DMS53 treated with DMSO at 0.1 percent for 48 hours (cell line): ENCODE measurements at regions not wholly inside any gene's neighbourhood (a gene's known extent, or its start where the extent isn't known, plus 50 kb on each side); places are given as distances from the start of the nearest gene placed in this dataset.
"Not testable (repeated sequence)": the region's sequence is repeated elsewhere in the genome, so short reads cannot be mapped to it uniquely, and the experiment has no call there.

ENCODE experiments used
- DNase-seq: peaks from one replicate; lab custom pipeline; 2025; ENCODE audit not compliant: unreplicated experiment; lab: John Stamatoyannopoulos, UW

DNA sequence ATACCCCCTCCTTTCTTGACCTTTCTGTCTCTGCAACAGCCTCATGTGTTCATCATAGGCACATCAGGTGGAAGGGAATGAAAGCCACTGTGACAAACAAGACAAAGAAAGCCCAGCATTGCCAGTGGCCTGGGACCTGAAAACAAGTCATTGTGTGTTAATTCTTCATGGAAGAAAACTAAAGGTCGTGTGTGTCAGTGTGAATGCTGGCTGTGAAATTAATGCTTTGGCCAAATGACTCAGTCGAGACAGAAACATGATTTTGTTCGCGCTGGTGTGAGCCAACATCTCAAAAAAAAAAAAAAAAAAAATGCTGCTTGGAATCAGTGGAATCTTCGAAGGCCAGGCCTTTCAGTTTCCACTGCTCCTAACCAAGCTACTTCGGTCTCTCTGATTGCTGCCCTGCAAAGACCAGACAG is 386.5 kb upstream of the PROK2 start:
- no peak for DNase-seq

DNA sequence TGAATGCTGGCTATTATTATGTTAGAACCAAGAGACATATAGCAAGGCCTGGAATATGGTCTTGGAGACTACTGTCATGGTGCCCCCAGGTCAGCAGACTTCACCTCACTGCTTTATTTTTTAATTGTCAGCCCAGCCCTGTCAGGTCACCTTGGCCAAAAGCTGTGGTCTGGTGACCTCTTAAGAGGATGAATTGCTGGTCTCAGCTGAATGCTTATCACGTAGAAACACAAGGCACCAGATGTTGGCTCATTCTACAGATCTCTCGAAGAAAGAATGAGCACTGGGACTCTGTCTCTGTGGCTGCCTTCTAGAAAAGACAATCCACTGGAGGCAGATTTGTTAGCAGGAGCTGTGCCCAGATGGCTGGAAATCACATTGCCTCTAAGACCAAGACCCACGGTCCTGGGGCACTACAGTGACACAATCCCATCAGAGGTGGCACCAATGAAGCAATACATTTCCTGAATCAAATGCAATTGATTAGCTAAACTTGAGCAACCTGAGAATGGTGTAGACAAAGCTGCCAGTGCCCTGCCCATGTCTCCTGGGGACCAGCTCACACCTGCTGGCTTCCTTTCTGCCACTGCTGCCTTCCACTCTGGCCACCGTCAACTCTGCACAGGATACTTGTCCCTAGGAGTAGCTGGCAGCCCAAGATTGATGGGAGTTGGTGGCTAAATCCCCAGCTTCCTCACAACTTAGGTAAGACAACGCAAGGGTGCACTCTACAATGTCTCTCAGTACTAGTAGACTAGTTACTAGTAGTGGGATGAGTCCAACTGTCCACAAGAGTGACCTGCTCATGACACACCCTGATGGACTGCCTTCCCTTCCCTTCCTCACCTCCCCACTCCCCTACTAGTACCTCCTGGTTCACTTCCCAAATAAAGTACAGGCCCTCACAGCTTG is 384.9 kb upstream of the PROK2 start:
- no peak for DNase-seq

DNA sequence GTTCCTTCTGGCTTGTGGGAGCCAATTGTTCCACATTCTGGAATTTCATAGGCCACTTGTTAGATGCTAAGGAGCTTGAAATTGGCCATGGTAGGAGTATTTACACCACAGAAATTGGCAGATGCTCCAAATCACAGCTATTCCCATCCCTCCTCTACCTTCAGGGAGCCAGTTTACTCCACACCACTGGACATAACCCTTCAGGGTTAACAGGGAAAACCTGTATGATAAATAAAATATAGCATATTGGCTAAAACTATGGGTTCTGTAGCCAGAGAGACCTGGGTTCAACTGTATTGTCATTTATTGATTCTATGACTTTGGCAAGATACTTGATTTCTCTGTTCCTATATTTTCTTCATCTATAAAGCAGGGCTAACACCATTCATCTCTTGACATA is 384.2 kb upstream of the PROK2 start:
- no peak for DNase-seq

DNA sequence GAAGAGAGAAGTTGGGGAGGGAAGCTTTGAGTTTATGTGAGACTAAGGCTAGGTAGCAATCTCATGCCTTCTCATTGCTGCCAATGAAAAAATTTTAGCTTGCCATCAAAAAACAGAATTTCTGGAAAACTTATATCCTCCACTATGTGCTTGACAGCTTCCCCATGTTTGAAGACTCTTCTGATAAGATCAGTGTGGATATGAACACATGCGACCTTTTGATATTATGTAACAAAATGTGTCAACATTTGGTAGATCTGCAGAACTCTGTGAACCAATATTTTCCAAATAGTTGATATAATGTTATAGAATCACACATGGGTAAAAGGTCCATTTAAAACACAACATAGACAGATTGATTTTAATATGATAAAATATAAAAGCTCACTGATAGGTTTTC is 380.9 kb upstream of the PROK2 start:
- no peak for DNase-seq

DNA sequence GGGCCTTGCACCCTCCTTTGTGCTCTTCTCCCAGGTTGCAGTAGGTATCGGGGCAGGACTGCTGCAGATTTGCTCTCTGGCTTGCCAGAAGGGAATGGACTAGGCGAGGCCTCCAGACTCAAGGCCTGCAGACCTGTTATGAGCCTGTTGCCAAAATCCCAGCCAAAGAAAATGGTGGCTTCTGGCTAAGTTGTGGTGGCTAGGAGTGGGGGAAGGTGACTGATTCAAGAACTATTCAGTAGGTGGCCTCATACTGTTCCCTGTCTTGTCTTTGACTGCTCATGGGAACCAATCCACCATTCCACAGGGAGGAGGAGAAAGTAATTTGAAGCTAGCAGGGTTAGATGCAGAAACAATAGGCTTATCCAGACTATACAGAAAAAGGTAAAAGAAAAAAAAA is 380.4 kb upstream of the PROK2 start:
- no peak for DNase-seq

DNA sequence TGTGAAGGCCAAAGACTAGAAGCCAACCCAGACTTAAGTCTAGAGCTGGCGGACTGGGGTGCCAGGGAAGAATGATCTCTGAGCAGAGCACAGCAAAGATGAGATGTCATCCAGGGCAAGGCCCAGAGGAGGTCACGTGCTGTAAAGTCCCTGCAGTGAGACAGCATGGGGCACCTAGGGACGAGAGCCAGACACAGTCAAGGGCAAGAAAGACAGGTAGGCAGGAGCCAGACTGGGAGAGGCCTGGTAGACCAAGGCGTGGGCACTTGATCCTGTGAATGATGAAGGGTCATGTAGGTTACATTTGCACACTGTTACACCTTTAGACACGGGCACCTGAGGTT is 379.7 kb upstream of the PROK2 start:
- no peak for DNase-seq

DNA sequence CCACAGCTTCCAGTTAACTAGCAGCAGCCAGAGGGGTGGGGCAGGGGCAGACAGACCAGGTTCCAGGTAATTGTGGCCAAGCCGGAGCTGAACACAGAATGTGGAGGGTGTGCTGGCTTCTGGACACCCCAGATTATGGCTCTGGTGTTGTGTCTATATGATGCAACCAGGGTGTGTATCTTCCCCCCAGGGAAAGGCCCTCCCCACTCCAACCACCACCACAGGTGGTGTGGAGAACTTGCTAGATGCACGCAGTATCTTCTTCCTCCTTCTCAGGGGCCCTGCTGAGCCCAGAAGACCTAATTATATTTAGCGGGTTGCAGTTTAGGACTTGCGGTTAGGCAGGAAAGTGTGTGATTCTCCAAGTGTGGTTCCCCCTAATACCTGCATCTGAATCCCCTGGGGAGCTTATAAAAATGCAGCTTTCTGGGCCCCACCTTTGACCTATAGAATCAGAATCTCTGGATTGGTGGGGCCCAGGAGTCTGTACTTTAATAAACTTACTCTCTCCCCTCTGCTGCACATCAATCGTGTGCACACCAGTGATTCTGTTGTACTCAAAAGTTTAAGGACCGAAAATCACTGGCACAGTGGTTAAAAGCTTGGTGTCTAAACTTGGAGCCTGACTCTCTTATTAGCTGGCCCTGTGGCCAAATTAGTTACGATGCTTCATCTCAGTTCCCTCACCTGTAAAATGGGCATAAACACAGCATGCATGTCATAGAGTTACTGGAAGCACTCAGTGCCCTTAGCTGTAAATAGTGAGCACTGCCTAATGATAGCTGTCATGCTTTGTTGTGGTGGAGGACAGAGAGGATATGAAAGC is 379.1 kb upstream of the PROK2 start:
- no peak for DNase-seq

DNA sequence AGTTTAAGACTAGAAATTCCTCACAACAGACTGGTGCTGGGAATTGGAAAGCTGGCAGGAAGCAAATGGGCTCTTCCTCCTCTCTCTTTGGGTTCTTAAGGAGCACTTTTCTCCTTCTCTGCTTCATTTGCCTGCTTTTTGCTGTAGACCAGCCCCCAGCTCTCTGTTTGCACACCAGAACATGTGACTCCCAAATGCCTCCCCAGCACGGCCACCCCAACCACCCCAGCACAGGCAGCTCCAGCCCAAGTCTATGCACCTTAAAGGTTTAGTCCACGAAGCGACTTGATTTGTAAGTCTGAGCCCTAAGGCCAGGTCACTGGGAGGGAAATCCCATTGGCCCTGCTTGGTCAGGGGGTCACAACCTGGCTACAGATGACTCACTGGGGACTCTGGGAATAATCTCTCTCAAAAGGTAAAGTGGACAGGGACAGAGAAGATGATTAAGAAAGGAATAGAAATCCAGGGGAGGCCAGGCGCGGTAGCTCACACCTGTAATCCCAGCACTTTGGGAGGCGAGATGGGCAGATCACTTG is 377.8 kb upstream of the PROK2 start:
- no peak for DNase-seq

DNA sequence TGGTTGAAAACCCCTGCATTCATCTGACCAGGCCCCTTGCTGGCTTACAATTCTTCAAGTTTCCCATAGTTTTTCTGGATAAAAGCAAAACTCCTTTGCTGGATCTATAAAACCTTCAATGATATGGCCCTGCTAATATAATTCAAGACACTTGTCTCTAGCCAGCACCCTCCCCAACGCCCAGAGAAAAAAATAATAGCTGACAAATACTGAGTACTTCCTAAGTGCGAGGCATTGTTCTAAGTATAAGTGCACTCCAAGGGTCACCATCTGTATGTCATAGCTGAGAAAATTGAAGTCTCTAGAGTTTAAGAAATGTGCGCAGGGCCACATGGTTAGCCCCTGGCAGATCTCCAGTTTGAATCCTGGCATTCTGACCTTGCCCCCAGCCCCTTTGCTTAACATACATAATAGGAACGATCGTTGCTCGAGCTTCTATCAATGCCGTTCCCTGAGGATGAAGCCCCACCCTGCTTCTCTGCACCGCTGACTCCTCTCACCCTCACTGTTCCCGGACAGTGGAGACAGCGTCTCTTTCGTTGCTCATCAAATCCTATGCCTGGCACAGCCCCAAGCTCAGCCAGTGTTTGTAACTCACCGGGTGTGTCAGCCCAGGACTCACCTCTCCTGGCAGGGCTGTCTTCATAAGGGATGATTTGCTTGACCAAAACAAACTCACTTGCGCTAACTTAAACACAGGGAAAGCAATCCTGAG is 377.1 kb upstream of the PROK2 start:
- no peak for DNase-seq

DNA sequence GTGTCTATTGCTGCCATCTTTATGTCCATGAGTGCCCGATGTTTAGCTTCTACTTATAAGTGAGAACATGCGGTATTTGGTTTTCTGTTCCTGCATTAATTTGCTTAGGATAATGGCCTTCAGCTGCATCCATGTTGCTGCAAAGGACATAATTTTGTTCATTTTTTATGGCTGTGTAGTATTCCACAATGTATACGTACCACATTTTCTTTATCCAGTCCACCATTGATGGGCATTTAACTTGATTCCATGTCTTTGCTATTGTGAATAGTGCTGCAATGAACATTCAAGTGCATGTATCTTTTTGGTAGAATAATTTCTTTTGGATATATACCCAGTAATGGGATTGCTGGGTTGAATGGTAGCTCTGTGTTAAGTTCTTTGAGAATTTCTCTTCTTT is 376.3 kb upstream of the PROK2 start:
- DNase-seq: not testable (repeated sequence)

DNA sequence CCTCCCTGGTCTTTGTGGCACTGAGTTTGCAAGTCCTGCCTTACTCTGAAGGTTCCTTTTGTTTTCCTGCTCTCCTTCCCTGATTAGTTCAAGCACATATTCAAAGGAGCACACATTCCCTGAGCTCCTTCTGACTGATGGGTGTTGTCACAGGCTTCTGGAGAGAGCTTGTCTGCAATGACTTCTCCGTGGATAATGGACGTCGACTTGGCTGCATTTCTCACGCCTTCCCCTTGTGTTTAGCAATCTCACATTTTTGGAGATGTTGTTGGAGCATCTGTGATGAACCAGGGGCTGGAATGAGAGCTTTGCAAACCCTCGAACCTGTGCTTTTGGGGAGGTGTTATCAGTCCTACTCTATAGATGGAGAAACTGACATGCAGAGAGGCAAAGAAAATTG is 375.4 kb upstream of the PROK2 start:
- DNase-seq: no peak

DNA sequence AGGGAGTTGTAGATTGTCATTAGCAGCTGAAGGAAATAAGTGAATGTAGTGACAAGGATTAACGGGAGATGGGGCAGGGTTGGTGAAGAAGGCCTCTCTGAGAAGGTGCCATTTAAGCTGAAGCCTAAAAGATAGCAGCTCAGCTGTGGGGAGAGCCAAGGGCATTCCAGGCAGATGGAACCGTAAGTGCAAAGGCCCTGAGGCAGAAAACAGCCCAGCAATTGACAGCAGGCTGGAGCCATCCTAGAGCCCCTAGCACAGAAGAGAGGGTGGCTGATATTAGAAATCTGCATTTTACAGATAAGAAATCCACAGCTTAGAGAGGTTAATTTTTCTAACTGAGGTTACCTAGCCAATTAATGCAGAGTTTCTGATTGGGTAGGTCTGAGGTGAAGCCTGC is 374.5 kb upstream of the PROK2 start:
- no peak for DNase-seq

DNA sequence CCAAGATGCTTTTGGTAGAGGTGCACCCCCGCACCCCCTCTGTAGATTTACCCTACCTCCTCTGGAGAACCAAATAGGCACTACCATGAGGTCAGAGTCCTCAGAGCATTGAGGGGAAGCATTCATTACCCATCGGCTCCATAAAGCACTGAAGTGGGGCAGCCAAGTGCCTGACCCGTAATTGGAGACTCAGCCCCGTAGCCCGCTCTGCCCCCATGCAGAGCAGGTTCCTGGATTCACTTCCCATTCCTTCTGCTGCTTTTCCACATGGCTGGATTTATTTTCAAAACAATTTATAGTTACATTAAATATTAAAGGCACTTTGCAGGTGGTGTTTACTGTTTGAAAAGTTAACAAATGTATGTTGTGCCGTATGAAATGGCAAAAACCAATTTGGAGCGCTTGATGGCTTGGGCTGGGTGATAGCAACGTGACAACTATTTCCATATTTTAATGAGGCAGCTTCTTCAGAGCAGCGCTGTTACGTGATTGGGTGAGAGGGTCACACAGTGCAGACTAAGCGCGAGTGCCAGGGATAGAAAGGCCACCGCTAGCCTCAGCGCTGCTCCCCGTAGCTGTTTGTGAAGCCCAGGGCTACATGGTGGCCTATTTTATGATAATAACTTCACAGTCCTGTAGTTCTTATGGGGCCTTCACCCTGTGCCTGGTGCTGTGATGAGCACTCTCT is 373.8 kb upstream of the PROK2 start:
- no peak for DNase-seq

DNA sequence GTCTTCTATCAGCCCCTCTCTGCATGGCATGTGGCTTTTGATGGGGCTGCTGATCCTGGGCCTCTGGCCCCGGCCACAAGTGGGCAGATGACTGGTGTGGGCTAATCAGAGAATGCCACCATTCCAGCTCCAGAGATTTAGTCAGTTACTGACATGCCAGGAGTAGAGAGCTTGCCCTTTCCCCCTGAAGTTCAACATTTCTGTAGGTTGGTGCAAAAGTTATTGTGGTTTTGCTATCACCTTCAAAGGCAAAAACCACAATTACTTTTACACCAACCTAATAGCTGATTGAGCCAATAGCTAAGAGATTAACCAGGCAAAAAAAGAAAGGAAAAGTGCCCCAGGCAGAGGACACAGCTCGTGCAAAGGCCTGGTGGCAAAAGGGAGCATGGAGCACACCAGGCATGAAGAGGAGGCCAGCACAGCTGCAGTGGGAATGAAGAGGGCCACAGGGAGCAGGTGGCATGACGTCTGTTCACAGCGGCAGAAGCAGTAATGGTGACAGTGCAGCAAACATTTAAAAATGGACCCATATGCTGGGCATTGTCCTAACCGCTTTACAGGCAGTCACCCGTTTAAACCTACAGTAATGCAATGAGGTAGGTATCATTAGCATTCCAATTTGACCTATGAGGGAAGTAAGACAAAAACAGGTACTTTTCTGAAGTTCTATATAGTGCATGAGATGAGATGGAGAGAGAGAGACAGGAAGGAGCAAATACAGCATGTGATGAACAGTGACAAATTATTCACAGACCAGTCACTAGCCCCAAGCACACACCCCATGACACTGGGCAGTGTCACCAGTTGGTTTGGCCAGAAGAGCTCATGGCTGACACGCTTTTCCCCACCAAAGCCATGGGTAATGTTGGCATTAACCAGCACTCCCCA is 373.0 kb upstream of the PROK2 start:
- no peak for DNase-seq

DNA sequence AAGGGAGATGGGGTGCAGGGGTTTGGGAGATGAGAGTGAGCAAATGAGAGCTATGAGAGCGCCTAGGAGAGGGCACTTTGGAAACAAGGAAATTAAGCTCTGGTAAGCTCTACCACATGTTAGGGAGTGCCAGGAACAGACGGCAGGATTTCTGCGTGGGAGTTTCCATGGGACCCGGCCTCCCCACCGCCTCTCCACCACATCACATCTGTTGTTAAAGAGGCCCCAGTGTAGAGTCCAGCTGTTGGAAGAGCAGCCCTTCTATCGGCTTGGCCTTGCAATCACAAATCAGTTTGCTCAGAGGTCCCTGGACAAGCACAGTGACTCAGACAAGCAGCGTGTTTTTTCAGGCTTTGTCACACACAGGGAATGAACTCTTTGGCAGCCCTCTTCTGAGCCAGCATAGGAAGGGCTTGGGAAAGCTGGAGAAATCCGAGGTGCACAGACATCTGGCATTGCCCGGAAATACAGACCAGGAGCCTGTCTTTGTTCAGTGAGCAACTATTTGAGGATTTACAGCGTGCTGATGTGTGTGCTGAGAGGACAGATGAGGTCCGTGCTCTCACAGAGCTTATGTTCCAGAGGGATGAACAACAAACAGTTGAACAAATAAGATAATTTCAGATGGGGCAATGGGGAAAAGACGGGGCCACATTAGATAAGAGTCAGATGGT is 370.6 kb upstream of the PROK2 start:
- no peak for DNase-seq

DNA sequence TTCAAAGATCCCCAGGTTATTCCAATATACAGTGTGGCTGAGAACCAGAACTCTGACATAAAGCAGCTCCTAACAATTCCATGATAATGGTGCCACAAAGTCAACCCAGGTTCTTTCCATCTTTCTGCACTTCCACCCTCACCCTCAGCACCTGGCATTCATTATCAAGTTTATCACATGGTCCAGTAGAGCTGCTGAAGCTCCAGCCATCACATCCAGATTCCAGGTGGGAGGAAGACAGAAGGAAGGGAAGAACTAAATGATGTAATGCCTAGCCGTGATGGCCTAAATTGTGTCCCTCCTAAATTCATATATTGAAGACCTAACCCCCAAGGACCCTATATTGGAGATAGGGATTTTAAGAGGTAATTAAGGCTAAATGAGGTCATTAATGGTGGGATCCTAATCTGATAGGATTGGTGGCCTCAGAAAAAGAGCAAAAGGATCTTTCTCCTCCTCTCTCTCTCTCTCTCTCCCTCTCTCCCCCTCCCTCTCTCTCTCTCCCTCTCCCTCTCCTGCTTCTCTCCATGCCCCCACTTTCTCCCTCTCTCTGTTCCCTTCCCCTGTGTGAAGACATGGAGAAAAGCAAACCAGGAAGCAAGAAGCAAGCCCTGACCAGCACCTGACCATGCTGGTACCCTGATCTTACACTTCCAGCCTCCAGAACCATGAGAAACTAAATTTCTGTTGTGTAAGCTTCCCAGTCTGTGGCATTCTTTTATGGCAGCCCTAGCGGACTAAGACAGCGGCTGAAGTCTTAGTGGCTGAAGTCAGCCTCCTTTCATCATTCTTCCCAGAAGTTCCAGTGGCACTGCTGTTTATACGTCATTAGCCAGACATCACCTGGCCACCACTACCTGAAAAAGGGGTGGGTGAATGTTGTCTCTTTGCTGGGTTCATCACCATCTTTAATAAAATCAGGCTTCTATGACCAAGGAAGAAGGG is 369.7 kb upstream of the PROK2 start:
- no peak for DNase-seq

DNA sequence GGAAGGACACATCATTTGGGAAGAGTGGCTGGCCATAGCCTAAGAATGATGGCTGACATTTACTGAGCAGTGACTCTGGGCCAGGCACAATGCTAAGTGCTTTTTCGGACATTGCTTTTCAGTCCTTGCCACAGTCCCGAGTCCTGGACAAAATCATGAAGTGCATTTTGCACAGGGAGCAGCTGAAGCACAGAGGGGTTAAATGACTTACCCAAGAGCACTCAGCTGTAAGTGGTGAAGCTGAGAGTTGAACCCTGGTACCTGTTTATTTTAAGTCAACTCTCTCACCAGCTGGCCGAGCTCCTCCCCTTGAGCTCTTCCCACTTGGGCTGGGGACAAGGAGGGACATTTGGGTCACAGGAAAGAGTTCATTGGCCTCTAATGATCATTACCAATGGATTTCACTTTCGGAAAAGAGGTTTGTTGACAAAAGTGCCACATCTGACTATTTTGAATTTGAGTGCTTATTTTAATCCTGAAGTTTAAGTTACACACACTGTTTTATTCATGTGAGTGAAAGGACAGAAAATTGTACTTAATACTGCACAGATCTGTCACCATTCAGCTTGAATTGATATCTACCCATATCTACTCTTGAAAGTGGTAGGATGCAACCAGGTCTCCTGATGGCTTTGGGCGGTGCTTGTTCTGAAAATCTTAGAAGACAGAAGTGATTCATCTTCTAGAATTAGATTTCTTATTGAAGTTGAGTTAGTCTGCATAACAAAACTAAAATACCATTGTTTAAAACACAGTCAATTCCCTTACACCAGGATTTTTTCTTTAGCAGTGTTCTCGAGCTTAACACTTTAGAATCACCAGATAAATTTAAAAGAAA is 368.7 kb upstream of the PROK2 start:
- DNase-seq: no peak
